CD4-positive, alpha-beta T cell (primary cell): ENCODE measurements at regions not wholly inside any gene's neighbourhood (a gene's known extent, or its start where the extent isn't known, plus 50 kb on each side); places are given as distances from the start of the nearest gene placed in this dataset.

Experiments used
- ATAC-seq: fragments of 200-7000 bp; cut with Tn5 transposase; one replicate; pipeline ENCODE4 v1.10.0; 2022; ENCODE audit warnings: mild to moderate bottlenecking; ENCODE audit not compliant: poor library complexity
- CTCF ChIA-PET: fragments of 350-600 bp; sonication (Branson Sonifier 250); formaldehyde crosslinking; loops from one replicate; lab custom pipeline; 2021; ENCODE audit warnings: antibody characterized with exemption, inconsistent platforms; lab: Charles Lee
- POLR2A ChIA-PET: fragments of 350-600 bp; sonication (Branson Sonifier 250); formaldehyde crosslinking; loops from one replicate; lab custom pipeline; 2021; ENCODE audit warnings: antibody characterized with exemption, inconsistent platforms; lab: Charles Lee
- DNase-seq, 14 experiments: peaks; one replicate each; pipeline ENCODE4 v3.0.0-alpha.2; 2013 to 2020; ENCODE audit warnings: mixed read lengths in 2 of 14
- H3K27ac ChIP-seq, 2 donors: one replicate each; pipeline versions ENCODE4 v1.5.1 to v1.7.0; 2013; ENCODE audit warnings: low read length in 2 of 2, low read depth in 1 of 2, mild to moderate bottlenecking in 1 of 2
- H3K27me3 ChIP-seq, 2 experiments: 1 replicate in 1 of 2; 2 replicates in 1 of 2; pipeline versions ENCODE4 v1.6.1 to v1.7.0; 2013; ENCODE audit warnings: low read length in 2 of 2, control low read depth in 1 of 2, mild to moderate bottlenecking in 1 of 2, moderate library complexity in 1 of 2; ENCODE audit not compliant: insufficient read depth in 2 of 2, control insufficient read depth in 1 of 2
- H3K36me3 ChIP-seq: one replicate; pipeline ENCODE4 v1.6.1; 2013; ENCODE audit warnings: low read length, control low read depth; ENCODE audit not compliant: insufficient read depth
- H3K4me1 ChIP-seq: one replicate; pipeline ENCODE4 v1.6.1; 2013; ENCODE audit warnings: low read length, control low read depth; ENCODE audit not compliant: insufficient read depth
- H3K4me3 ChIP-seq: one replicate; pipeline ENCODE4 v1.5.1; 2013; ENCODE audit warnings: mild to moderate bottlenecking, low read length, moderate library complexity
- H3K9me3 ChIP-seq, 2 experiments: 1 replicate in 1 of 2; 2 replicates in 1 of 2; pipeline versions ENCODE4 v1.6.1 to v1.7.0; 2013; ENCODE audit warnings: low read length in 2 of 2, mild to moderate bottlenecking in 2 of 2, control low read depth in 1 of 2, moderate library complexity in 1 of 2; ENCODE audit not compliant: control insufficient read depth in 1 of 2, insufficient read depth in 1 of 2
- H3K27ac Mint-ChIP-seq: one replicate; pipeline ENCODE4 v1.8.0; 2020; ENCODE audit warnings: mixed read lengths
- H3K27me3 Mint-ChIP-seq: one replicate; pipeline ENCODE4 v1.8.0; 2021; ENCODE audit warnings: mixed read lengths
- H3K36me3 Mint-ChIP-seq: one replicate; pipeline ENCODE4 v1.8.0; 2021; ENCODE audit warnings: low read depth, mixed read lengths
- H3K4me1 Mint-ChIP-seq: one replicate; pipeline ENCODE4 v1.8.0; 2021; ENCODE audit warnings: low read depth, mixed read lengths
- H3K4me3 Mint-ChIP-seq: one replicate; pipeline ENCODE4 v1.8.0; 2020; ENCODE audit warnings: mild to moderate bottlenecking, mixed read lengths
- H3K9me3 Mint-ChIP-seq: one replicate; pipeline ENCODE4 v1.8.0; 2020; ENCODE audit warnings: mixed read lengths
- CTCF ChIP-seq: fragments of 200-600 bp; IDR thresholded peaks from one replicate; pipeline ENCODE4 v1.8.0; 2022; ENCODE audit warnings: antibody characterized with exemption, mild to moderate bottlenecking
- intact Hi-C, 2 experiments: fragments of 100-400 bp; cut with DNase I in 1 of 2; cut with micrococcal nuclease in 1 of 2; formaldehyde crosslinking; loops; one replicate each; pipeline versions ENCODE4 v1.15.1 to v1.9.0; 2023 to 2025; cut with DNase I, micrococcal nuclease

- CTCF ChIA-PET = no interaction called here
- no peak overlapping the region for H3K4me3 ChIP-seq
- H3K27ac ChIP-seq = no peak overlapping the region
- Mint-ChIP-seq H3K9me3 (no peaks in the 10 kb centered on the region), H3K27me3 (no peaks in the 10 kb centered on the region), H3K4me3 (no peak overlapping the region), H3K36me3 (no peaks in the 10 kb centered on the region), H3K4me1 (no peaks in the 10 kb centered on the region), H3K27ac (no peak overlapping the region)
- POLR2A ChIA-PET = no interaction called here
- intact Hi-C loops = no loop called here
- ATAC-seq (no peak), DNase-seq (no peak)
- no peak for TF ChIP-seq CTCF
- H3K36me3 ChIP-seq = no peaks in the 10 kb centered on the region
- H3K4me1 ChIP-seq = no peaks in the 10 kb centered on the region
- no peaks in the 10 kb centered on the region for H3K9me3 ChIP-seq
- no peaks in the 10 kb centered on the region for H3K27me3 ChIP-seq
Observed at GRCh38 chr22:26923531-26923930, 266.1 kb downstream of the MIAT start.

- H3K4me1 Mint-ChIP-seq = no peaks in the 10 kb centered on the region
- no peaks in the 10 kb centered on the region for H3K9me3 Mint-ChIP-seq
- intact Hi-C loops = no loop called here
- Histone ChIP-seq H3K27me3 (no peaks in the 10 kb centered on the region), H3K36me3 (no peaks in the 10 kb centered on the region), H3K4me3 (no peak overlapping the region), H3K27ac (no peak overlapping the region), H3K4me1 (no peaks in the 10 kb centered on the region), H3K9me3 (no peaks in the 10 kb centered on the region)
- H3K4me3 Mint-ChIP-seq = no peak overlapping the region
- no peak for DNase-seq
- ChIA-PET POLR2A (no interaction called here), CTCF (no interaction called here)
- no peak for TF ChIP-seq CTCF
- ATAC-seq = no peak
- H3K36me3 Mint-ChIP-seq = no peaks in the 10 kb centered on the region
- no peaks in the 10 kb centered on the region for H3K27me3 Mint-ChIP-seq
- no peak overlapping the region for H3K27ac Mint-ChIP-seq
Observed at GRCh38 chr22:26927821-26928220, 270.4 kb downstream of the MIAT start.

- CTCF ChIA-PET = no interaction called here
Observed at GRCh38 chr22:26931471-26931870, 274.1 kb downstream of the MIAT start.

More at GRCh38 chr22:26931471-26931870, 274.1 kb downstream of the MIAT start:
- H3K27me3 Mint-ChIP-seq = no peaks in the 10 kb centered on the region
- H3K36me3 ChIP-seq = no peaks in the 10 kb centered on the region
- ATAC-seq (no peak), DNase-seq (no peak)
- no peaks in the 10 kb centered on the region for H3K36me3 Mint-ChIP-seq
- no peak overlapping the region for H3K27ac Mint-ChIP-seq
- H3K4me1 ChIP-seq = no peaks in the 10 kb centered on the region
- no peaks in the 10 kb centered on the region for H3K27me3 ChIP-seq
- POLR2A ChIA-PET = no interaction called here
- H3K9me3 Mint-ChIP-seq = no peaks in the 10 kb centered on the region
- no peak overlapping the region for H3K4me3 ChIP-seq
- no peak overlapping the region for H3K27ac ChIP-seq
- no peaks in the 10 kb centered on the region for H3K4me1 Mint-ChIP-seq
- intact Hi-C loops = no loop called here
- peaks cover 0 to 2% of the 10 kb centered on the region in 2 experiments for H3K9me3 ChIP-seq
- TF ChIP-seq CTCF = no peak
- no peak overlapping the region for H3K4me3 Mint-ChIP-seq
